Loucy (cell line): ENCODE measurements at regions not wholly inside any gene's neighbourhood (a gene's known extent, or its start where the extent isn't known, plus 50 kb on each side); places are given as distances from the start of the nearest gene placed in this dataset.

ENCODE experiments used
- EZH2phosphoT487 ChIP-seq: fragments of 200-600 bp; IDR thresholded peaks from 2 replicates; pipeline ENCODE4 v1.6.1; 2018; ENCODE audit warnings: antibody characterized with exemption, mild to moderate bottlenecking, moderate library complexity, borderline replicate concordance
- TF ChIP-seq, protein P1 (sequence below): fragments of 200-600 bp; sonication (generic); conservative IDR thresholded peaks from 2 replicates; pipeline ENCODE4 v1.5.1; 2014; ENCODE audit warnings: mild to moderate bottlenecking, antibody characterized with exemption, low read length

DNA sequence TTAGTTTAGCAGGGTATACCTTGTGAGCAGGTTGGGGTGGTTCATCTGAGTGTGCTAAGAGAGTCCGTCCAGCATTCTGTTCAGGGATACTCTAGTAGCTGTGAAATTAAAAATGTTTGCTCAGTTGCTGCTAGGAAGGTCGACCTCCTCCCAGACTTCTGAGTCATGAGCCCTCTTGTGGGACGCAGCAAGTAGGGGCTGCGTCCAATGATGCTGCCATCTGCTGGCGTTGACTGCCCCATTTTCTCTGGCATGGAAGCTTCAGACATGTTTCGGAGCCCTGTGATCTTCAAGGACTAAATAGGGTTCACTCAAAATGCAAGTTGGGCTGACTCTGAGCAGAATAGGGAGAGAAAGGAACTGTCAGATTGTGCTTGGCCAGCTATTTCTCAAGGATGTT, 201.0 kb upstream of the ARSJ start:
- TF ChIP-seq, protein P1, sequence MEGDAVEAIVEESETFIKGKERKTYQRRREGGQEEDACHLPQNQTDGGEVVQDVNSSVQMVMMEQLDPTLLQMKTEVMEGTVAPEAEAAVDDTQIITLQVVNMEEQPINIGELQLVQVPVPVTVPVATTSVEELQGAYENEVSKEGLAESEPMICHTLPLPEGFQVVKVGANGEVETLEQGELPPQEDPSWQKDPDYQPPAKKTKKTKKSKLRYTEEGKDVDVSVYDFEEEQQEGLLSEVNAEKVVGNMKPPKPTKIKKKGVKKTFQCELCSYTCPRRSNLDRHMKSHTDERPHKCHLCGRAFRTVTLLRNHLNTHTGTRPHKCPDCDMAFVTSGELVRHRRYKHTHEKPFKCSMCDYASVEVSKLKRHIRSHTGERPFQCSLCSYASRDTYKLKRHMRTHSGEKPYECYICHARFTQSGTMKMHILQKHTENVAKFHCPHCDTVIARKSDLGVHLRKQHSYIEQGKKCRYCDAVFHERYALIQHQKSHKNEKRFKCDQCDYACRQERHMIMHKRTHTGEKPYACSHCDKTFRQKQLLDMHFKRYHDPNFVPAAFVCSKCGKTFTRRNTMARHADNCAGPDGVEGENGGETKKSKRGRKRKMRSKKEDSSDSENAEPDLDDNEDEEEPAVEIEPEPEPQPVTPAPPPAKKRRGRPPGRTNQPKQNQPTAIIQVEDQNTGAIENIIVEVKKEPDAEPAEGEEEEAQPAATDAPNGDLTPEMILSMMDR, result peak; percentile 61
- TF ChIP-seq EZH2phosphoT487, result no peak
